HPDE6-E6E7 (cell line): ENCODE measurements at regions not wholly inside any gene's neighbourhood (a gene's known extent, or its start where the extent isn't known, plus 50 kb on each side); places are given as distances from the start of the nearest gene placed in this dataset.

ENCODE experiments used
- DNase-seq: peaks from one replicate; pipeline ENCODE4 v3.0.0; 2011; ENCODE audit warnings: missing footprints; ENCODE audit errors: extremely low spot score

DNA sequence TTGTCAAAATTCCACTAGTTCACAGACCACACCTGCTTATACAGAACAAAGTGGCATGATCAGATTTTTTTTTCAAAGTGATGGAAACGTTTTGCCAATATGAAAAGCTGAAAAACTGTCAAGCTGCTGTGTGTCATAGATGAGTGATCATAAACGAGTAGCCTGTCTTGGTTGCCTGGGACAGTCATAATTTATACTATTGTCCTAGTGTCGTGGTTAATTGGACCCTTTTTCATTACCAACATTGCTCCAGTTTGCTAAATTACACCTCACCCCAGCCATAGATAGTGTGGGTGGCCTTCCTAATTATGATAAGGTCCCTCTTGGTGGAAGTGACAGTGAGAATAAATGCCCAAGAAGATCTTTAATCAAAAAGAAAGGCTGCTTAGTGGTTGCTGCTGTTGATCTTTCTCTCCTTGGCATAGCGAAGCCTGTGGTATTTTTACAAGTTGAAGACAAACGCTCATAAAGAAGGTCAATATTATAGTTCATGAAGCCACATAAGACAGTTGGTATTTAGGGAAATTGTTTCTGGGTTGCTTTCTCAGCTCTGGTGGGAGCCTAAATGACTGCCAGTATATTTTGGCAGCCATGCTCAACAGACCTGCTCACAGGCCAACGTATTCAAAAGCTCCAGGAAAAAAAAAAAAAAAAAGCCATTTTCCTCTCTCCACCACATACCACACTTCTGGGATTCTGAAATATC lies 478.1 kb downstream of the PLA2G4A start:
- no peak for DNase-seq

DNA sequence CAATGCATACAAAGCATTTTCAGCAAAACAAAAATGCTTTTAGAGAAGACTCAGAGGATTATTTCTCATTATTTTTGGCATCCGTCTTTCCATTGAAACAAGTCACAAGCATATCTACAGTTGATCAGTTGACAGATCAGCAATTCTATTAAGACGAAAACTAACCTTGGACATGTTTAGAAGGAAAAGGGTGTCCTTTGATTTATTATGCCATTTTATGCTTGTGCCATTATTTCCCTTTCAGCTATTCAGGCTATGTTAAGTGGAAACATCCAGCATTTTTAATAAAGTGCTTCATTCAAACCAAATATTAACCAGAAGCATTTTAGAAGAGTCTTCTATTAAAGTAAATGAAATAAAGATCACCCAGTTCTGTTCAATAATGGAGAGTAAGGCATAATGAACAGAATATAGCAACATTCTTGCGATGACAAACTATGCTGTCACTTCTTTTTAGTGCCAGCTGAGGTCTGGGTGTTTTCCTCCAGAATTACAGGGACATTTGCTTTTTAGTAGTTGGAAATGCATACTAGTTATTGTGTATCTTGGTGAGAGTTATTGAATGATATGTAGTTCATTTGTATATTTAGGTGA lies 481.4 kb downstream of the PLA2G4A start:
- no peak for DNase-seq

DNA sequence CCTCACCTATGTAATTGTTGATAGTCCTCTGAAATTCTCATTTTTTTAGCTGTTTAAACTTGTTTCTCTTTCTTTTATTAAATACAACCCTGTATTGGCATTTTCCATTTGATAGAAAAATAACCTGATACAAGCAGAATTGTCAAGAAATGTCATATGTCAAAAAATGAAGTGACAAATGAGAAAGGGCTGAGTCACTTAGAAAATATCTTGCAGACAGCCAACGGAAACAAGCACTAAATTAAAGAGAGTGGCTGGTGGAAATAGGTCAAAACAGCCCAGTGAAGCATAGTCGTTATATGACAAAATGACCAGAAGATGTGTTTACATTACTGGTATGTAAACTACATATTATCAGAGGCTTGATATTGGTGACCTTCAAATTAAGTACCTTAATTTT lies 484.4 kb downstream of the PLA2G4A start:
- no peak for DNase-seq

DNA sequence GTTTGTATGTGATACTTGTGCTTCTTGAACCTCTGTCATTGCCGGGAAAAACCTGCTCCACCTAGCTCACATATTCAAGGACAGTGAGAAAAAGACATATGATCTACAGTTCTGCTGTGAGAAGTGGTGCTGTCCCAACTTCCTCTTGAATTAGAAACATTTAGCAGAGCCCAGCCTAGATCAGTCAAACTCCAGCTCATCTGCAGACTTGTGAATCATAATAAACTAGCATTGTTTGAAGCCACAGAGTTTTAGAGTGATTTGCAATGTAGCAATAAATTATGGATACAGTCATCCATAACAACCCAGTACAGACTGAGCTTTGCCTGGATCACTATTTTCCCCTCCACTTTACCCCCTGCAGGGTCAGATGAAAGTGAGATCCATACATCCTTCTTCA lies 497.8 kb downstream of the PLA2G4A start:
- no peak for DNase-seq

DNA sequence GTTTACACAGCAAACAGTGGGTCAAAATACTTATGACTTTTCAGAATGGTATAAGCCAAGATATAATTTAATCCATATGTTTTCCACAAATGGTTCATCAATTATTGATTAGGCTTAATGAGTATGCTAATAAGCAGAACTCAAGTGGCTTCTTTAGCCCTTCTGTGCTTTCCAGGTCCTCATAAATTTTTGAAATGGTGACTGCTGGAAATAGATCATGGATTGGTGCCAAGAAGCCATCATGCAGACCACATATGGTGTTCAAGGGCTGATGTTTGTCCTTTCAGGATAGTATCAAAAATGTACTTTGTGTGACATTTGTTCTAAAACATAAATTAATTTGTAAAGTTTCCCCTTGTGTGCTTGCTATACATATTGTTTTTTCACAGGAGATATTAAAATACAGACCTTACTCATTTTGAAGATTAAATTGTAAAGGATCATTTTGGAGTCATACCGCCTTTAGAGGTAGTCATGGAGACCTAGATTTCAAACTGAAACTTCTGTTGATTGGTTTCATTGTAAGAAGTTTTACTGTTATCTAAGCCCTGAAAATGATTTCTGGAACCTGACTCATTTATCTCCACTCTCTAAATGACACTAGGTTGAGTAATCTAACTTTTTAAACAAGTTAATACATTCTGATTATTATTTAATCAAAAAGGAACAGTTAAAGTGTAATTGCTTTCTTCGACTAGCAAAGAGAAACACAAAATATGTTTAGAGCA lies 507.9 kb downstream of the PLA2G4A start:
- no peak for DNase-seq

DNA sequence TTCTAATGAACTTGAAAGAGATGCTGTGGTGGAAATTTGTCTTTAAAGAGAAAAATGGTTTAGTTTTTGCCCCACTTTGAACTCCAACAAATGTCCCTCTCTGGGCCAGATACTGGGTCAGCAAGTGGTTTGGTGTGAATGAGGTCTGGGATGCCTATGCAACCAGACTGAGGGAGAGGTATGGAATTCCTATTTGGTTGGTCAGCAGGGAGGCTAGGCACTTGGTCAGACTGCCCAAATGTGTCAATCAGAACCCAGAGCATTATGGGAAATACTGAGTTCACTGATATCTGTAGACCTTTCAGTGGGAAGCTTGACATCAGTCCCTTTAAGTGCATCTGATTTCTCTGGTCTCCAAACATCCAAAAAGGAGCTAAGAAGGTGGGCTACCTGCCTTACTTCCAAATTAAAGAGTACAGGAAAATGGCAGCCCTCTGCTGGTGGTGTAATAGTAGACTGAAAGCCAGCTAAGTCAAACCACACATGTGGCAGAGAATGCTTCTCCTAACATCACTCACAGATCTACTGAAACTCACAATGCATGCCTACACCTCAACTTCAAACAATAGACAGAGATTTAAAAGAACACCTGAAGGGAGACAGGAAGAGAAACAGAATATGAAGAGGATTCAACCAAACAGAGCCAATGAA lies 510.1 kb downstream of the PLA2G4A start:
- no peak for DNase-seq

DNA sequence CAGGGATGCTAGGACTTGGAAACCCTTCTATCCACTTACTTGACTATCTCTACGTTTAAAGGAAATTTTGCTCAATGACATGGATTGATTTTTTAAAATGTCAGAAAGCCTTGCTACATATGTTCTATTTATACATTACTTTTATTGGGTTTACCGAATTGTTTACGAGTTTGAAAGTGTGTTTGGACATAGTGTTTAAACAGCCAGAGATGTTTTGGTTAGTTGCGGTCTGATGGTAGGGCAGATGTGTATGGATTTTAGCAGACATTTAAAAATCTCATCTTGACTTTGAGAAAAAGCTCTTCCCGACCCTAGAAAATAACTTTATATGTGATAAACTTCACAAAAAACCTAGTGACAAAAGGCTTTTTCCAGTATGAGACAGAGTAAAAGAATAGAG lies 513.7 kb downstream of the PLA2G4A start:
- no peak for DNase-seq

DNA sequence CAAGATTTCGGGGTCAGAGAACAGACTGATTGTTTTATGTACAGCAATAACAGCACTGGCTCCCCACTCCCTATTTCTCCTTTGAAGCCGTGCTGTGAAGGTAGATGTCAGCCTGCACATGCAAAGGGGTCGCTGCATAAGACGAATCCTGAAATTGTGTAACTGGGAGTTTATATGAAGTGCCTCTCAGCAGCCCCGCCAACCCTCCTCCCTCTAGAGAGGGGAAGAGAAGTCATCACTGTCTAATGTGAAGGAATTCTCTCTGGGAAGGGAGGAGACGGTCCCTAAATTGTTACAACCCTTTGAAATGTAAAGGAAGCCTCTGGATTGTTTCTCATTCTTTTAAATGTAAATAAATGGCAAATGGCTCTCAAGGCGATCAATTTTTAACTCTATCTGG lies 545.3 kb downstream of the PLA2G4A start:
- DNase-seq: no peak

DNA sequence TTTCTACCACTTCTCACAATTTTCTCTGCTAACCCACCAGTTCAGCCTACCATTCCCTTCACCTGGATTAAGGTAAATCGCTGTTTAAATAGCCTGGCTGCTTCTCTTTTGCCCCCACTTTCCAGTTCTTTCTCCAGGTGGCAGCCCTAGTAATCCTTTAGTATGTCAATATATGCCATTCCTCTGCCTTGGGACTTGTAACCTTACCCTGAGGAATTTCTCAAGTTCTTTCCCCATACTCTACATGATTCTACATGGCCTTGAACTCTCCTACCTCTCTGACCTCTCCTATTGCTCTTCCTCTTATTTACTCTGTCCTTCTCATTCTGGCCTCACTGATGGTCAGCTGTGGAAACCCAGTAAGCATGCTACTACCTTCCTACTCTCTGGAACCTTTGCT lies 546.0 kb downstream of the PLA2G4A start:
- no peak for DNase-seq

DNA sequence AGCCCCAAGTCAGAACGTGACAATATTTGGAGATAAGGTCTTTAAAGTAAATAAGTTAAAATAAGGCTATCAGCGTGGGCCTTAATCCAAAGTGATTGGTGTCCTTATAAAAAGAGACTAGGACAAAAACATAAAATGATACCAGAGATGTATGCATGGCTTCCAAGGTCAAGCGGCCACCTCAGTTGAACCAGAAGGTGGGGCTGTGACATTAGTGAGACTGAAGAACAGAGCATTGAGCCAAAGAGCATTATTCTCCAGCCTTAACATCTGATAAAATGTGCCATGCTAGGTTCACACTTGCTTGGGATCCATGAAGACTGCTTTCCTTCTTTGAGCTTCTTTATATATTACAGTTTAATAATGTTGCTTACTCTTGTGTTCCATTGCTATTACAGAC lies 554.6 kb downstream of the PLA2G4A start:
- DNase-seq: no peak

DNA sequence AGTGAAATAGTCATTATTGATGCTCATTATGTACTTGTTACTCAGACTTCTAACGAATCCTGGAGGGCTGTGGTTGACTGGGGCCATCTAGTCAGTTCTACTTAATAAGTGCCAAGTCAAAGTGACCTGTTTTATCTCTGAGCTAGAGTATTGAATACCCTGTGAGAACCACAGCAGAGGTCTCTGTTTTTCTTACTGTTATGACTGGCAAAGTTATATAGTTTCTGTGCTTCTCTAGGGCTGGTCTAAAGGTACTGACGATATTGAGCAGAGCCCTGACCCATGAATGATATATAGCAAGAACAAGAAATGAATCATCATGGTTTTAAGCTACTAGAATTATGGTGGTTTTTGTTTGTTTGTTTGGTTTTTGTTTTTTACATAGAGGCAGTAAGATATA lies 555.8 kb downstream of the PLA2G4A start:
- no peak for DNase-seq

DNA sequence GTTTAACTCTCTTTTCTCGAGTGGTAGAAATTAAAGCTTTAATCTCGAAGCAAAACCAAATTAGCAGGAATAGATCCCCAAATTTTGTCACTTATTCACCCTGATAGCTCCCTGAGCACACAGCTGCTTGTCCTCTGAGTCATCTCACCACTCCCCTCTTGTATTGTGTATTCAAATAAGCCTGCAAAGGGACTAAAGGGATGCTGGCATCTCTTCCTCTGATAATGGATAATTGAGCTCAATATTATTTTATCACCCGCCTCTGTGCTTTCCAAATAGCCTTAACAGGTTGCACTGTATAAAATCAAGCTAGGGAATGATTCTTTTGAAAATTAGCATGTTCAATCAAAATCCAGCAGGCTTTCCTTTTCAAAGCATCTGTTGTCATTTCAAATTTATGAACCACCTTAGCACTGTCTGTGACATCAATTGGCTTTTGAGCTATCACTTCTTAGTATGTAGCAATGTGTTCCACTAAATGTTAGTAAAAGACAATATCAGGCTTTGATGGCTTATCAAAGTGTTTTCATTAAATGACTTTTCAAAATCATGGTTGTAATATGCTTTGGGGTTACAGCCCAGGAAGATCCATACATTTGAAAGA lies 561.6 kb downstream of the PLA2G4A start:
- DNase-seq: no peak

DNA sequence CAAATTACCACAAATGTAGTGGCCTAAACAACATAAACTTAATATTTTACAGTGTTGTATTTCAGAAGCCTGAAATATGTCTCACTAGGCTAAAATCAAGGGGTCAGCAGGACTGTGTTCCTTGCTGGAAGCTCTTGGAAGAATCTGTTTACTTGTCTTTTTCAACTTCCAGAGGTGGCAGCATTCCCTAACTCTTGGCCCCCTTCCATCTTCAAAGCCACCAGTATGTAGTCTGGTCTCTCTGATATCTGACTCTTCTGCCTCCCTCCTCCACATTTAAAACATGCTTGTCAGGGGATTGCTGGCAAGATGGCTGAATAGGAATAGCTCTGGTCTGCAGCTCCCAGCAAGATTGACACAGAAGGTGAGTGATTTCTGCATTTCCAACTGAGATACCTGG lies 567.5 kb downstream of the PLA2G4A start:
- no peak for DNase-seq

DNA sequence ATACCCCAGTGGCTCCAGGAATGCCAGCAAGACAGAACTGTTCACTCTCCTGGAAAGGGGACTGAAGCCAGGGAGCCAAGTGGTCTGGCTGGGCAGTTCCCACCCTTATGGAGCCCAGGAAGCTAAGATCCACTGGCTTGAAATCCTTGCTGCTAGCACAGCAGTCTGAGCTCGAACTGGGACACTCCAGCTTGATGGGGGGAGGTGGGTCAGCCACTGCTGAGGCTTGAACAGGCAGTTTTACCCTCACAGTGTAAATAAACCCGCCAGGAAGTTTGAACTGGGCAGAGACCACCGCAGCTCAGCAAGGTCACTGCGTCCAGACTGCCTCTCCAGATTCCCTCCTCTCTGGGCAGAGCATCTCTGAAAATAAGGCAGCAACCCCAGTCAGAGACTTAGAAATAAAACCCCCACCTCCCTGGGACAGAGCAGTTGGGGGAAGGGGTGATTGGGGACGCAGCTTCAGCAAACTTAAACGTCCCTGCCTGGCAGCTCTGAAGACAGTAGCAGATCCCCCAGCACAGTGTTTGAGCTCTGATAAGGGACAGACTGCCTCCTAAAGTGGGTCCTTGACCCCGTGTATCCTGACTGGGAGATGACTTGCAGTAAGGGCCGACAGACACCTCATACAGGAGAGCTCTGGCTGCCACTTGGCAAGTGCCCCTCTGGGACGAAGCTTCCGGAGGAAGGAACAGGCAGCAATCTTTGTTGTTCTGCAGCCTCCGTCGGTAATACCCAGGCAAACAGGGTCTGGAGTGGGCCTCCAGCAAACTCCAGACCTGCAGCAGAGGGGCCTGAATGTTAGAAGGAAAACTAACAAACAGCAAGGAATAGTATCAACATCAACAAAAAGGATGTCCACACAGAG lies 568.4 kb downstream of the PLA2G4A start:
- no peak for DNase-seq

DNA sequence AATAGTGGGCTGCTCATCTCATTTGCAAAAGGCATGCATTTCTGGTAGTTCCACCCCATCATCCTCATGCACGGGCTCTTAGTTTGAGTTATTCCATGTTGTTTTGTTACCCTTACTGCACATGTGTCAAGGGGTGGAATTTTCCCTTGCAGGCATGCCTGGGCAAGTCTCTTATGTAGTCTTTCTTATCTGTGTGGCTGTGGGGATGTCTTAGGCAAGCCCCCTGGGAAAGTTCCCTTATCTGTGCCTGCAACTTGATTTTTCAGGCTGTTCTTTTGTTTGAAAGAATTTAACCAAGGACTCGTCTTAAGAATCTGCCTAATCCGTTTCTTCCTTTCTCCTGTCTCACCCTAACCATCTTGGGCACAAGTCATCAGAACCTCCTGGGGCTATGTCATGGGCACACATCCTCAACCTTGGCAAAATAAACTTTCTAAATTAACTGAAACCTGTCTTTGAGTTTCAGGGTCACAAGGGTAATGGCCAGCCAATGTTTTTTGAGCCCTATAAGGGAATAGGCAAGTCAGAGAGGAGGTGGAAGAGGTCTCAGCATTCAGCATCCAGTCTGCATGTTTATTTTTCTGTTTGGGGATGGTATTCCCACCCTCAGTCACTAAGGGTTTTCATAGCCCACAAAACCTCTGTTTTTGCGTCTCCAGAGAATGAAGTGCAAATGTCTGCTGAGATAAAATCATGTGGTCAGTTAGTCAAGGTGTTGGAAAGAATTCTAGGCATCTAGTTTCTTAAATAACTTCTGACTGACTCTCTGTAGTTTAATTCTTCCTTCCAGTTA lies 579.7 kb downstream of the PLA2G4A start:
- no peak for DNase-seq

DNA sequence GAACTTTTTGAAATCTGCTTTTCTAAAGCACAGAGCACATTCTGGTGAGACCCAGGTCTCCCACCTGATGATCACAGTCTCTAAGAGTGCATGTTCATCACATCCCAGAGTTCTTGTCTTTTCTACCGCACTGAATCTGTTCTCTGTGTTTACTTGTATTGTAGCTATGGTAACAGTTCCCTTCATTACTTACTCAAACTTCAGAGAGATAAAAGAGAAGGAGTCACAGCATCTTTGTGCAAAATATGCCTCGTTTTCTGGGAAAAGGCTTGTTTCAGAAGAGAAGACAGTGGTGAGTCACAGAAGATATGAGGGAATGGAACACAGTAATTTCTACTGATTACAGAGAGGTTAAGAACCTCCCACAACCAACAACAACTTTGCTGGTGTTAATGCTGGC lies 580.6 kb downstream of the PLA2G4A start:
- DNase-seq: no peak

DNA sequence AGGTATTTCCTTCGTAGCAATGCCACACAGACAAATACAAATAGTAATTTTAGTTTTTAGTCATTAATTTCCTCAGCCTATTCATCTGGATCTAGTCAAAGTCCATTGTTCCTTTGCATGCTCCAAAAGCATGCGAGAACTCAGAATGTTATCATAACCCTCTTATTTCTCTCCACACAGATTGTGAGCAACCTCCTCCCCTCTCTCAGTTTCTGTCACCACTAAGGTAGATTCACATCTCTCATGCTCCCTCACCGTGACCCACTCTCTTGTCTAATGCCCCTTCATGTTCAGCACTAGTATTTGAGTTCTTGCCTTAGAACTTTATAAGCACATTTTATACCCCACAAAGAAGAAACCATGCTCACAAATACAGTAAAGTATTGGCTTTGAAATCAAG lies 582.4 kb downstream of the PLA2G4A start:
- DNase-seq: no peak

DNA sequence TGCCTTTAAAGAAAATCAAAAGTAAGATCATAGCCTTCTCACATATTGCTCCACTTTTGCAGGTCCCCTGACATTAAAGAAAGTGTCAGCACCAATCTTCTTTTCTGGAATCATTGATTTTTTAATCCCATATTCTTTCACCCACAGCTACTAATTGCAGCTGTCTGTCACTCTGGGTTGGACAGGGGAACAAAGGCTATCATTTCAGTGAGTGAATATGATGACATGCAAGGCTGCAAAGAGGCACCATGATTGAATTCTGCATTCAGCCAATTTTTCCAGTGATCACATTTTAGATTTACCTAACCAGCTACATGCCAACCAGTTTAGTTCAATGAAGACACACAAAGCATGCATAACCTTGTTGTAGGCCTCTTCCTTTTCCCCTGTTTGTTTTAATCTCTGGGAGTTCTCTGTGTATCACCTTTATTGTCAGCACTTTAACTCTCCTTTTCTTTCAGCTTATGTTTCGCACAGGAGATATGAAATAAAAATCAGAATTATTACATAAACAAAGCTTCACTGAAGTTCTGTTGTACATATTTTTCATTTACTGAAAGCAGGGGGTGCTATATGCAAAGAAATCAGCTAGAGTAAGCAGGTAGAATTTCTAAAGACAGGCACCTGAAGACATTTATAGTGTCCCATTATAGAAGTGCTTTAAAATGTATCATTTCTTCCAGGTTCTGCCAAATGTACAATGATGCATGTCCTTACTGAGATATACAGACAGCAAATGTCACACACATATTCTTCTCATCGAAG lies 584.8 kb downstream of the PLA2G4A start:
- DNase-seq: peak; percentile 29

DNA sequence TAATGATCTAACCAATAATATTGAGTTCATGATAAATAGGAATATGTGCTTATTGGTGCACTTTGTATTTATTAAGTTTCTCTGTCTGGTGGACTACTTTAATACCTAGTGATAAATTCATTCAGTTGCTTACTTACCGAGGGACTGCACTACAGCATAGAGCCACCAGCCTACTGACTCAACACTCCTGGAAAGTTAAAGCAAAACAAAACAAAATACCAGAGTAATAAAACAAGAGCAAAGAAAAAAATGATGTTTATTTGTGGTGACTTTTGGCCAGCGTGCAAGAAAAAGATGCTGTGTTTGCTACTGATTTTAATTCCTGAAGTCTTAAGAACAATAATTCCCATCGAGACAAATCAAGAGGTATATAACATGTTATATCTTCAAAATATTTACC lies 586.3 kb downstream of the PLA2G4A start:
- DNase-seq: no peak

DNA sequence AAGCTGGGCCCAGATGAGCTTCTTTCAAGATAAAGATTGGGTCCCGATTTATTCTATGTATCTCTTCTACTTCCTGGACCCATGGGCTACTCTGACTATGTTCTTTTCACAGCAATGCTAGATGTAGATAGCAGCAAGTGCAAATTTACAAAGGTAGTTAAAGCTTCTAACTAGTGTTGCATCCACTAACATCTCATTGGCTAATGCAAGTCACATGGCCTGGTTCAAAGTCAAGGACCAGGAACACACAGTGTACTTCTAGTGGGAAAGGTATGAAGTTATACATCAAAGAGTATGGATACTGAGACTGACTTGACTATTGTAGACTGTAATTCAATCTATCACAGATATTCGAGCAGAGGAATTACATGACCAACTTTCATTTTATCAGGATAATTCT lies 588.8 kb downstream of the PLA2G4A start:
- no peak for DNase-seq
